HepG2 (cell line): ENCODE measurements at regions not wholly inside any gene's neighbourhood (a gene's known extent, or its start where the extent isn't known, plus 50 kb on each side); places are given as distances from the start of the nearest gene placed in this dataset.

ENCODE experiments used
- CTCF ChIP-seq: sonication (generic); formaldehyde crosslinking; IDR thresholded peaks from 2 replicates; pipeline ENCODE4 v1.5.0; 2020; ENCODE audit warnings: mild to moderate bottlenecking, missing genetic modification reagents, moderate library complexity
- FOXA3 ChIP-seq: IDR thresholded peaks from 2 replicates; pipeline ENCODE4 v1.6.1; 2016; ENCODE audit warnings: missing genetic modification reagents, missing compliant biosample characterization
- KDM4B ChIP-seq: sonication (generic); formaldehyde crosslinking; IDR thresholded peaks from 2 replicates; pipeline ENCODE4 v1.4.0; 2020; ENCODE audit warnings: missing genetic modification reagents
- KLF6 ChIP-seq: IDR thresholded peaks from 2 replicates; pipeline ENCODE4 v1.8.0; 2016; ENCODE audit warnings: missing biosample characterization, missing genetic modification reagents
- MAFF ChIP-seq: IDR thresholded peaks from 2 replicates; pipeline ENCODE4 v1.6.1; 2011; ENCODE audit warnings: low read depth, low read length, improper control_type of control experiment
- NR2F1 ChIP-seq, 2 experiments: fragments of 450-650 bp in 1 of 2; formaldehyde crosslinking in 1 of 2; IDR thresholded peaks; 2 replicates each; pipeline versions ENCODE4 v1.5.0 to v1.6.1; 2016 to 2020; ENCODE audit warnings: mild to moderate bottlenecking in 1 of 2, missing compliant biosample characterization in 1 of 2, missing genetic modification reagents in 1 of 2, moderate library complexity in 1 of 2
- POLR2A ChIP-seq, 2 experiments: IDR thresholded peaks; 2 replicates each; pipeline ENCODE4 v1.6.1; 2011; ENCODE audit warnings: low read depth in 2 of 2, low read length in 2 of 2, mild to moderate bottlenecking in 1 of 2, moderate library complexity in 1 of 2; ENCODE audit not compliant: insufficient read depth in 1 of 2
- ZNF383 ChIP-seq: sonication (generic); formaldehyde crosslinking; IDR thresholded peaks from 2 replicates; pipeline ENCODE4 v1.4.0; 2020; ENCODE audit warnings: missing genetic modification reagents, mild to moderate bottlenecking, borderline replicate concordance
- TF ChIP-seq, protein P1 (sequence below): sonication (generic); formaldehyde crosslinking; IDR thresholded peaks from 2 replicates; pipeline ENCODE4 v1.4.0; 2020; ENCODE audit warnings: missing genetic modification reagents
- TF ChIP-seq, protein P2 (sequence below): IDR thresholded peaks from 2 replicates; pipeline ENCODE4 v1.6.1; 2012; ENCODE audit warnings: inconsistent platforms
- TF ChIP-seq, protein P3 (sequence below): IDR thresholded peaks from 2 replicates; pipeline ENCODE4 v1.6.1; 2016; ENCODE audit warnings: missing biosample characterization, missing genetic modification reagents, low read depth

- TF ChIP-seq NR2F1 (CRISPR knock-in tag; IDR thresholded peaks at IDR 0.05), result no peak
- TF ChIP-seq CTCF, result no peak
- TF ChIP-seq, protein P1, sequence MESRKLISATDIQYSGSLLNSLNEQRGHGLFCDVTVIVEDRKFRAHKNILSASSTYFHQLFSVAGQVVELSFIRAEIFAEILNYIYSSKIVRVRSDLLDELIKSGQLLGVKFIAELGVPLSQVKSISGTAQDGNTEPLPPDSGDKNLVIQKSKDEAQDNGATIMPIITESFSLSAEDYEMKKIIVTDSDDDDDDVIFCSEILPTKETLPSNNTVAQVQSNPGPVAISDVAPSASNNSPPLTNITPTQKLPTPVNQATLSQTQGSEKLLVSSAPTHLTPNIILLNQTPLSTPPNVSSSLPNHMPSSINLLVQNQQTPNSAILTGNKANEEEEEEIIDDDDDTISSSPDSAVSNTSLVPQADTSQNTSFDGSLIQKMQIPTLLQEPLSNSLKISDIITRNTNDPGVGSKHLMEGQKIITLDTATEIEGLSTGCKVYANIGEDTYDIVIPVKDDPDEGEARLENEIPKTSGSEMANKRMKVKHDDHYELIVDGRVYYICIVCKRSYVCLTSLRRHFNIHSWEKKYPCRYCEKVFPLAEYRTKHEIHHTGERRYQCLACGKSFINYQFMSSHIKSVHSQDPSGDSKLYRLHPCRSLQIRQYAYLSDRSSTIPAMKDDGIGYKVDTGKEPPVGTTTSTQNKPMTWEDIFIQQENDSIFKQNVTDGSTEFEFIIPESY (CRISPR knock-in tag), result no peak
- no peak for TF ChIP-seq POLR2A (IDR thresholded peaks at IDR 0.05; ENCODE audit: insufficient read depth in 1 of 2, low read depth in 2 of 2, low read length in 2 of 2)
- no peak for TF ChIP-seq MAFF
- TF ChIP-seq, protein P2, sequence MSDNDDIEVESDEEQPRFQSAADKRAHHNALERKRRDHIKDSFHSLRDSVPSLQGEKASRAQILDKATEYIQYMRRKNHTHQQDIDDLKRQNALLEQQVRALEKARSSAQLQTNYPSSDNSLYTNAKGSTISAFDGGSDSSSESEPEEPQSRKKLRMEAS, result no peak
- TF ChIP-seq, protein P3, sequence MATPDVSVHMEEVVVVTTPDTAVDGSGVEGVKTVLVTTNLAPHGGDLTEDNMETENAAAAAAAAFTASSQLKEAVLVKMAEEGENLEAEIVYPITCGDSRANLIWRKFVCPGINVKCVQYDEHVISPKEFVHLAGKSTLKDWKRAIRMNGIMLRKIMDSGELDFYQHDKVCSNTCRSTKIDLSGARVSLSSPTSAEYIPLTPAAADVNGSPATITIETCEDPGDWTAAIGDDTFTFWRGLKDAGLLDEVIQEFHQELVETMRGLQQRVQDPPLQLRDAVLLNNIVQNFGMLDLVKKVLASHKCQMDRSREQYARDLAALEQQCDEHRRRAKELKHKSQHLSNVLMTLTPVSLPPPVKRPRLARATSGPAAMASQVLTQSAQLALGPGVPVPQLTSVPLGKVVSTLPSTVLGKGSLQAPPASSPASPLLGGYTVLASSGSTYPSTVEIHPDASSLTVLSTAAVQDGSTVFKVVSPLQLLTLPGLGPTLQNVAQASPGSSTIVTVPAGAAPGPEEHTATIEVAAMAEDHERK (CRISPR knock-in tag), result no peak
- no peak for TF ChIP-seq KLF6
- TF ChIP-seq KDM4B (CRISPR knock-in tag), result no peak
- TF ChIP-seq ZNF383 (CRISPR knock-in tag), result no peak
- no peak for TF ChIP-seq FOXA3
Observed at GRCh38 chr4:111957116-111957515, 188.1 kb upstream of the FAM241A start.
